Mucosa of descending colon (tissue), 3 donors: ENCODE measurements at regions not wholly inside any gene's neighbourhood (a gene's known extent, or its start where the extent isn't known, plus 50 kb on each side); places are given as distances from the start of the nearest gene placed in this dataset.

Experiments
- ATAC-seq: fragments of 200-7000 bp; cut with Tn5 transposase; one replicate; pipeline ENCODE4 v1.9.1; 2020; ENCODE audit warnings: mild to moderate bottlenecking, moderate library complexity
- DNase-seq, 3 donors: peaks; one replicate each; pipeline ENCODE4 v3.0.0-alpha.2; 2020
- H3K36me3 ChIP-seq: fragments of 200-600 bp; one replicate; pipeline ENCODE4 v1.8.0; 2021; ENCODE audit warnings: low read depth, mild to moderate bottlenecking
- H3K4me1 ChIP-seq: fragments of 200-600 bp; one replicate; pipeline ENCODE4 v1.8.0; 2021; ENCODE audit warnings: low read depth, mild to moderate bottlenecking
- H3K4me3 ChIP-seq: fragments of 200-600 bp; one replicate; pipeline ENCODE4 v1.8.0; 2021; ENCODE audit warnings: mild to moderate bottlenecking
- H3K9me3 ChIP-seq: fragments of 200-600 bp; one replicate; pipeline ENCODE4 v1.8.0; 2021; ENCODE audit warnings: mild to moderate bottlenecking
- CTCF ChIP-seq: fragments of 200-600 bp; IDR thresholded peaks from one replicate; pipeline ENCODE4 v1.8.0; 2022; ENCODE audit warnings: antibody characterized with exemption, mild to moderate bottlenecking
- intact Hi-C, 2 donors: fragments of 100-400 bp; cut with DNase I in 1 of 2; cut with micrococcal nuclease in 1 of 2; formaldehyde crosslinking; loops; one replicate each; pipeline versions ENCODE4 v1.11.0 to v1.11.1; 2022; cut with DNase I, micrococcal nuclease
- donor health status: DM: no; HTN: no; CAD: no; lungs with moderate emphysema.
- donor health status: DM: no; HTN: no; CAD: no.
- donor health status: DM: no; HTN: yes; CAD: no.

- Histone ChIP-seq H3K4me1 (no peaks in the 10 kb centered on the region), H3K4me3 (no peak overlapping the region), H3K36me3 (no peaks in the 10 kb centered on the region), H3K9me3 (no peaks in the 10 kb centered on the region)
- TF ChIP-seq CTCF, result no peak
- DNase-seq (no peak), ATAC-seq (no peak)
- intact Hi-C loops, result no loop called here
Measured at GRCh38 chr14:65833267-65833880, 420.8 kb downstream of the FUT8 start.

- ATAC-seq, result no peak
- intact Hi-C loops, result no loop called here
- TF ChIP-seq CTCF, result no peak
- no peaks in the 10 kb centered on the region for H3K36me3 ChIP-seq
- H3K4me3 ChIP-seq, result no peak overlapping the region
- DNase-seq, result no peak
- H3K4me1 ChIP-seq, result no peaks in the 10 kb centered on the region
- no peaks in the 10 kb centered on the region for H3K9me3 ChIP-seq
Measured at GRCh38 chr14:65834051-65834450, 421.5 kb downstream of the FUT8 start.

DNA sequence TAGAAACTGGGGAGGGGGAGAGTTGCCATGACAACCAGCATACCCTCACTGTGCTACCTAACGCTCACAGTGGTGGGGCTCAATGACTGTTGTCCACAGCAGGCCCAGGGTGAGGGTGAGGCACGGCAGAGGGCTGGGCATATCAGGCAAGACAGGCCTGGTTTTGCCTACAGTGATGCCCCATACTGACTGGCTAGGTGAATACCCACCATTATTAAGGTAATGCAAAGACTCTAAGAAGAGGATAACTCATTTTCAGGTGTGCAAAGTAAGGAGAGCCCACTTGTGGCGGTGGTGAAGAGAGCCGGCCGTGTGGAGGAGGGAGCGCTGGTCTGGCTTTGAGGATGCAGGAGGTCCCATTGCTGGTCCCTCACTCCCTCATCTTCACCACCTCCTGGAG, 422.3 kb downstream of the FUT8 start:
- H3K4me3 ChIP-seq, result no peak overlapping the region
- intact Hi-C loops, result no loop called here
- H3K4me1 ChIP-seq, result no peaks in the 10 kb centered on the region
- no peaks in the 10 kb centered on the region for H3K9me3 ChIP-seq
- no peak for TF ChIP-seq CTCF
- DNase-seq (no peak), ATAC-seq (no peak)
- H3K36me3 ChIP-seq, result no peaks in the 10 kb centered on the region

DNA sequence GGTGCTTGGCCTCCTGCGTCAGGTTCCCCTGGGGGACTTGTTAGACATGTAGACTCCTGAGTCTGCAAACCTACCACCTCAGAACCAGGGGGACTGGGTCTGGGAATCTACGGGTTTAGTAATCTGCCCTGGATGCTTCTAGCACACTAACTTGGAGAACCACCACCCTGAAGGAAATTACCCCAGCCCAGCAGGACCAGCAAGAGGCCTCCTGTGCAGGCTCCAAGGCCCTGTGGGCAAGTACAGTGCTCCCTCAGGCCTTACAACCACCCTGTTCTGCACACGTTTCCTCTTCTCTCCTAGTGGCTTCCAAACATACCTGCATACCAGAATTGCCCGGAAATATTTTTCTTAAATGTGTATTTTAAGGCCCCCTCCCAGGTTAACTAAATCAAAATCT, 423.0 kb downstream of the FUT8 start:
- ATAC-seq (no peak), DNase-seq (no peak)
- intact Hi-C loops, result no loop called here
- Histone ChIP-seq H3K4me3 (no peak overlapping the region), H3K4me1 (no peaks in the 10 kb centered on the region), H3K9me3 (no peaks in the 10 kb centered on the region), H3K36me3 (no peaks in the 10 kb centered on the region)
- TF ChIP-seq CTCF, result no peak

- H3K4me3 ChIP-seq, result no peak overlapping the region
- no peaks in the 10 kb centered on the region for H3K9me3 ChIP-seq
- H3K36me3 ChIP-seq, result no peaks in the 10 kb centered on the region
- ATAC-seq, result no peak
- no peaks in the 10 kb centered on the region for H3K4me1 ChIP-seq
- no peak for DNase-seq
- intact Hi-C loops, result no loop called here
- TF ChIP-seq CTCF, result no peak
Measured at GRCh38 chr14:65838565-65838964, 426.0 kb downstream of the FUT8 start.
